ENCODE measurements at regions not wholly inside any gene's neighbourhood (a gene's known extent, or its start where the extent isn't known, plus 50 kb on each side); places are given as distances from the start of the nearest gene placed in this dataset.

DNA sequence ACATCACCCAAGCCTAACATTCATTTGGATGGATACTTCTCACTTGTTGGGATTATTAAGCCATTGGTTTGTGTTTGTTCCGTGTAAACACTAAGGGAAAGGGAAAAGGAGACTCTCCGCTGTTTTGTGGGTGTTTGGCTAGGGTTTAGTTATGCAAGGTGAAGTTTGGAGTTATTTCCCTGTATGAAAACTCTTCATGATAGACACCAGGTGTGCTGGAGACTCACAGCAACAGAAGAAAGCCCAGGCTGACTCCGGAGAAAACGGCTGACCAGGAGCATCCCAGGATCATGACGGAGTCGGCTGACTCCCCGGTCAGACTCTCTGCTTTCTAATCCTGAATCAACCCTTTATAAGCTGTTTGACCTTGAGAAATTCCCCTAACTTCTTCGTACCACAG is 94.1 kb upstream of the KLF6 start:
- TF ChIP-seq, protein P1, sequence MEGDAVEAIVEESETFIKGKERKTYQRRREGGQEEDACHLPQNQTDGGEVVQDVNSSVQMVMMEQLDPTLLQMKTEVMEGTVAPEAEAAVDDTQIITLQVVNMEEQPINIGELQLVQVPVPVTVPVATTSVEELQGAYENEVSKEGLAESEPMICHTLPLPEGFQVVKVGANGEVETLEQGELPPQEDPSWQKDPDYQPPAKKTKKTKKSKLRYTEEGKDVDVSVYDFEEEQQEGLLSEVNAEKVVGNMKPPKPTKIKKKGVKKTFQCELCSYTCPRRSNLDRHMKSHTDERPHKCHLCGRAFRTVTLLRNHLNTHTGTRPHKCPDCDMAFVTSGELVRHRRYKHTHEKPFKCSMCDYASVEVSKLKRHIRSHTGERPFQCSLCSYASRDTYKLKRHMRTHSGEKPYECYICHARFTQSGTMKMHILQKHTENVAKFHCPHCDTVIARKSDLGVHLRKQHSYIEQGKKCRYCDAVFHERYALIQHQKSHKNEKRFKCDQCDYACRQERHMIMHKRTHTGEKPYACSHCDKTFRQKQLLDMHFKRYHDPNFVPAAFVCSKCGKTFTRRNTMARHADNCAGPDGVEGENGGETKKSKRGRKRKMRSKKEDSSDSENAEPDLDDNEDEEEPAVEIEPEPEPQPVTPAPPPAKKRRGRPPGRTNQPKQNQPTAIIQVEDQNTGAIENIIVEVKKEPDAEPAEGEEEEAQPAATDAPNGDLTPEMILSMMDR (IDR thresholded peaks at IDR 0.05; ENCODE audit: insufficient read depth, low read depth, low read length): no peak
- TF ChIP-seq EZH2 (IDR thresholded peaks at IDR 0.05; ENCODE audit: insufficient read depth, low read length): no peak
